ENCODE measurements at regions not wholly inside any gene's neighbourhood (a gene's known extent, or its start where the extent isn't known, plus 50 kb on each side); places are given as distances from the start of the nearest gene placed in this dataset.

DNA sequence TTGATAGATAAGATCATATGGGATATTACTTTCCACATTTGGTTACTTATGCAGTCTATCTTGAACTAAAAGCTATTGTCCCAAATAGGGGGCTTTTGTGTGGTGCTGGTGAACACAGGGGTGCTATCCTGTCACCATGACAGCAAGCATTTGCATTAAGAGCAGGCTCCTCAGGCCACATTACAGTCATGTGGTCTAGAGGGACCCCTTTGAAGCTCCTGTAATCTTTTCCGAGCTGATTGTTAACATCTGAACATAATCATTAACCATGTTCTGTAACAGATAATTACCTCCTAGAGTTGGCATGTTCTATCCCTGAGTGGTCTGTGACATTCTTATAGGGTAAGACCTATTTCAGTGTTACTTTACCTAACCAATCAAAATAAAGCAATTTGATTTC is 178.8 kb downstream of the KTN1 start:
- Histone ChIP-seq H3K4me1 (no peaks in the 10 kb centered on the region), H3K27me3 (no peaks in the 10 kb centered on the region), H3K9me3 (no peaks in the 10 kb centered on the region), H3K27ac (no peak overlapping the region), H3K36me3 (no peaks in the 10 kb centered on the region), H3K4me3 (no peak overlapping the region)
- intact Hi-C loops (cut with DNase I), result no loop called here
- DNase-seq (ENCODE audit: low spot score in 2 of 2), result no peak
- TF ChIP-seq CTCF (IDR thresholded peaks at IDR 0.05), result no peak

GRCh38 chr14:55760789-55761566 is 181.0 kb downstream of the KTN1 start:
- no peak for TF ChIP-seq CTCF (IDR thresholded peaks at IDR 0.05)
- H3K4me1 ChIP-seq, result no peaks in the 10 kb centered on the region
- DNase-seq (ENCODE audit: low spot score in 2 of 2), result no peak
- no peak overlapping the region for H3K27ac ChIP-seq
- intact Hi-C loops (cut with DNase I), result no loop called here
- H3K4me3 ChIP-seq, result no peak overlapping the region
- H3K27me3 ChIP-seq, result no peaks in the 10 kb centered on the region
- no peaks in the 10 kb centered on the region for H3K9me3 ChIP-seq
- no peaks in the 10 kb centered on the region for H3K36me3 ChIP-seq

- no peaks in the 10 kb centered on the region for H3K4me1 ChIP-seq
- H3K4me3 ChIP-seq, result no peak overlapping the region
- H3K36me3 ChIP-seq, result no peaks in the 10 kb centered on the region
- no peak for DNase-seq (ENCODE audit: low spot score in 2 of 2)
- H3K27me3 ChIP-seq, result no peaks in the 10 kb centered on the region
- H3K9me3 ChIP-seq, result no peaks in the 10 kb centered on the region
- TF ChIP-seq CTCF (IDR thresholded peaks at IDR 0.05), result no peak
- intact Hi-C loops (cut with DNase I), result no loop called here
- no peak overlapping the region for H3K27ac ChIP-seq
Measured at GRCh38 chr14:55761651-55762050, 181.6 kb downstream of the KTN1 start.

- H3K27ac ChIP-seq, result no peak overlapping the region
- no peak for DNase-seq (ENCODE audit: low spot score in 2 of 2)
- H3K4me1 ChIP-seq, result no peaks in the 10 kb centered on the region
- H3K9me3 ChIP-seq, result no peaks in the 10 kb centered on the region
- no peaks in the 10 kb centered on the region for H3K27me3 ChIP-seq
- H3K36me3 ChIP-seq, result no peaks in the 10 kb centered on the region
- intact Hi-C loops (cut with DNase I), result no loop called here
- TF ChIP-seq CTCF (IDR thresholded peaks at IDR 0.05), result no peak
- H3K4me3 ChIP-seq, result no peak overlapping the region
Measured at GRCh38 chr14:55762595-55763232, 182.7 kb downstream of the KTN1 start.

DNA sequence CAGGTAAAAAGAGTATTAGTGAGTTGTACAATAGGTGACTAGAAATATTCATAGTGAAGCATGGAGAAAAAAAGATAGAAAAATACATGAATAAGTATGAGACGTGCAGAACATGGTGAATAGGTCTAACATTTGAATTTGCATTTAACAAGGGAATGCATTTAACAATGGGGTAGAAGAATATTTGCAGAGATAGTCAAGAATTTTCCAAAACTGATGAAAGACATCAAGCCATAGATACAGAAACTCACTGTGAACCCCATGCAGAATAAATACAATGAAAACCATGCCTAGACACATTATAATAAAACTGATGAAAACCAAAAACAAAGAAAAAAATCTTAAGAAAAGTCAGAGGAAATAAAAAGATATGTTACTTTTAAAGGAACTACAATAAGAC is 184.8 kb downstream of the KTN1 start:
- Histone ChIP-seq H3K27ac (no peak overlapping the region), H3K4me3 (no peak overlapping the region), H3K36me3 (no peaks in the 10 kb centered on the region), H3K4me1 (no peaks in the 10 kb centered on the region), H3K27me3 (no peaks in the 10 kb centered on the region), H3K9me3 (no peaks in the 10 kb centered on the region)
- no peak for TF ChIP-seq CTCF (IDR thresholded peaks at IDR 0.05)
- intact Hi-C loops (cut with DNase I), result no loop called here
- no peak for DNase-seq (ENCODE audit: low spot score in 2 of 2)

Data from ascending aorta (tissue), 2 donors.